GM19455 (cell line): ENCODE measurements at regions not wholly inside any gene's neighbourhood (a gene's known extent, or its start where the extent isn't known, plus 50 kb on each side); places are given as distances from the start of the nearest gene placed in this dataset.
"Not testable (repeated sequence)": the region's sequence is repeated elsewhere in the genome, so short reads cannot be mapped to it uniquely, and the experiment has no call there.

ENCODE experiments used
- ATAC-seq: cut with Tn5 transposase; IDR thresholded peaks from one replicate; pipeline ENCODE4 v1.9.1; 2021; ENCODE audit not compliant: unreplicated experiment

DNA sequence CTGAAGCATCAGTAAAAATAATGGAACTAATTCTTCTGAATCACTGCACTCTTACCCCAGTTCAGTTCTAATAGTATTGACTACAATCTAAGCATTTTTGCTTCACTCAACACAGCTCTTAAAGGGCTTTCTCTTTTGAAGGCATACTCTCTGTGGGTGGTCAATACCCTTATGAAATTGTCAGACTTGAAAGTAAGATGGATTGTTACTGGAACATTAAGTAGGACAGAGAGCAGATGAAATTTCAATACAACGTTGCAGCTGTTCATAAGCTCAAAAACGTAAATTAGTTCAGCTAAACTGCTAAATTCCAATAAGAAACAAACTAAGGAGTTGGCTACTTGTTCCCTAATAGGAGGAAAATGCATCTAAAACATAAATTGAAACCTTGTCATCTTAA lies 352.3 kb upstream of the TENM3 start:
- ATAC-seq: no peak

DNA sequence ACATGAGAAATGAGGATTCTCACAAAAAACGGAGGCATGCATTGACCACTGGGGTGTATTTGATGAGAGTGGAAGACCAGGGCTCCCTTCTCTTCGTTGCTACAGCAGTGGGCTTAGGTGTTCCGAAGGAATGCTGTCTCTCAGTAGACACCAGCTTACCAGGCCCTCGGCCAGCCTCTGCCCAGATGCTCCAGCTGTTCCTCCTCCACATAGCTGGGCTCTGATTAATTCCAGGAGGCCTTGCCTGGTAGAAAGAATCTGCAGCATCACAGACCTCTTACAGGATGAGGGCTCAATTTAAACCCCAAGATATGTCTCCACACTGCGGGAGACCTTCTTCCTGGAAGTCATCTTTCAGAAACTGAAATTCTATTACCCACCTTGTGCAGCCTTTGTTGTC lies 346.6 kb upstream of the TENM3 start:
- ATAC-seq: no peak

- ATAC-seq: no peak
Measured at GRCh38 chr4:181897935-181898334, 345.3 kb upstream of the TENM3 start.

DNA sequence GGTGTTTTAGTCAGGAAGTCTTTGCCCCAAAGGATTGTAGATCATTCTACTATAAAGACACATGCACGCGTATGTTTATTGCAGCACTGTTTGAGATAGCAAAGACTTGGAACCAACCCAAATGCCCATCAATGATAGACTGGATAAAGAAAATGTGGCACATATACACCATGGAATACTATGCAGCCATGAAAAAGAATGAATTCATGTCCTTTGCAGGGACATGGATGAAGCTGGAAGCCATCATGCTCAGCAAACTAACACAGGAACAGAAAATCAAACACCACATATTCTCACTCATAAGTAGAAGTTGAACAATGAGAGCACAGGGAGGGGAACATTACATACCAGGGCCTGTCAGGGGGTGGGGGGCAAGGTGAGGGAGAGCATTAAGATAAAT lies 340.8 kb upstream of the TENM3 start:
- not testable (repeated sequence) for ATAC-seq

DNA sequence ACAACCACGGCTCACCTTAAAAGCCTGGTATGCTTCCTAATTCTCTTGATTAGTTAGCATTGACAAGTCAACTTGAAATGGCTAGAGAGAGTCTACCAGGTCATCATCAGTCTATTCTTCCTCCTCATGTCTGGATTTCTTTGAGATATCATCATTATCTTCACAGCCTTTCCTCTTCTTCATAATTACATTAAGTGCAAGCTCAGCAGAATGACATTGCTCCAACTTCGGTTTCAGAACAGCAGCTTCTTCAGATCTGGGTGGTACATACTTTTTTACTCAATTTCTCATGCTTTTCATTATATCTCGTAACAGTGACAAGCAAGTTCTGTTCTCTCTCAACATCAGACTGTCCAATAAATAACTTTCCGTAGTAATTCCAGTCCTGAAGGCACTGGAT lies 337.5 kb upstream of the TENM3 start:
- ATAC-seq: no peak

DNA sequence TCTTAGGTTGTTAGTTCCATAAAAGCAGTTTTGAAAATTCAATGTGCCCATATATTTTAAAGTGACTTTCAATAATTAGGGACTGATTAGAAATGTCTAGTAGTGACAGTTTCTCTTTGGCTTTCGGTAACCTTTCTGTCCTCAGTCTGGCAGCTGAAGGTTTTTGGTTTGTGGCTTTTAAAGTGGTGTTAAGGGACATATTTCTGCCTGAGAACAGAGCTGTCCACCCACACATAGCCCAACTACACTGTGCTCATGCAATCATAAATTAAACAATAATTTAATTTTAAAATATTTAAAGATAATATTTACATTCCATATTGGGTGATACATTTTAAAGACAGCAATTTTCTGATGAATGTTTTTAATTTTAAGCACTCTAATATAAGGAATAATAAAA lies 335.0 kb upstream of the TENM3 start:
- ATAC-seq: no peak

- ATAC-seq: no peak
Measured at GRCh38 chr4:181909368-181909767, 333.8 kb upstream of the TENM3 start.

DNA sequence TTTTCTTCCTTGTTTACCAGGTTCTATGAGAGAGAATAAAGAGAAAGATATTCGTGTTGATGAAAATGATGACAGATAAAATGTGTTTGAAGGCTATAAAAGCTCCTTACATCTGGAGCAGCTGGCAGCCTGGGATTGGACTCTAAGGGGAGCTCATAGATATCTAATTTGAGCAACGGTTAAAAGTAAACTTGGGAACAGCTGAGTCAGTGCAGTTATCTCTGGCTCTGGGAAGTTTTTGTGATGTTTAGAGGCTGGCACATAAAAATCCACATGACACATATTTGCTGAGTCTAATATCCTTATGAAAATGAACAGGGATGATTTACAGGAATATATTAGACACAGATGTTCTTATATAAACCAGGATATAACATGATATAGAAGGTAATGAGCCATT lies 331.8 kb upstream of the TENM3 start:
- ATAC-seq: no peak

DNA sequence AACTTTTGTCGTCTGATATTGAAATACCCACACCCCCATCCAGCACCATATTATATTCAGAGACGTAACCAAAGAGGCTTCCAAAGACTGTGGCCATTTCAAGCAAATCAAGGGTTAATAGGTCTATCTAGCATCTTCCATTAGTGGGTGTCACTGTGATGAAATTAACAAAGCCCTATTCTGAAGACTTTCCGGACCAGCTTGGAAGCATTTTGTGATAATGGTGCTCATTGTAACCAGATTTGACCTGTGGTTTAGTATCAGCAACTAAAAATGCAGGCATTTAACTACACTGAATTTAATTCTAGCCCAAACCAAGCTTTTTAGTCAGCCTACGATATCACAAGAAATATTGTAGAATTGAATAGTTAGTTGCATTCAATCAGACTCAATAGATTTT lies 309.7 kb upstream of the TENM3 start:
- no peak for ATAC-seq

DNA sequence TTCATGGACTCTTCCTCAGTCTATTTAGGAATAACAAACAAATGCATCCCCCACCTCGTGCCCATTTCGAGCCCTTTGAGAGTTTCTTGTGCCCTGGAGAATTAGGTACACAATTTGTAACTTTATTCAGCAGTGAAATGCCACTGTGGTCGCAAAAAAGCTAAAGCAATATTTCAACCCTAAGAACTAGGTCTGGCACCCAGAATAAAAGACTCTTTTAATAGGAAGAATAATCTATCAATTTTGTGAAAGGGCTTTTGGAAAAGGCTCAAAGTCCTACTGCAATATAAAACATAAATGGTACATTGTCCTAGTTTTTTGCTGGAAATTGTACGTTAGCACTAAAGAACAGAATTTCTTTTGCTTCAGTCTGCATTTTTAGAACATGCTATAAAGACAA lies 304.6 kb upstream of the TENM3 start:
- ATAC-seq: no peak

DNA sequence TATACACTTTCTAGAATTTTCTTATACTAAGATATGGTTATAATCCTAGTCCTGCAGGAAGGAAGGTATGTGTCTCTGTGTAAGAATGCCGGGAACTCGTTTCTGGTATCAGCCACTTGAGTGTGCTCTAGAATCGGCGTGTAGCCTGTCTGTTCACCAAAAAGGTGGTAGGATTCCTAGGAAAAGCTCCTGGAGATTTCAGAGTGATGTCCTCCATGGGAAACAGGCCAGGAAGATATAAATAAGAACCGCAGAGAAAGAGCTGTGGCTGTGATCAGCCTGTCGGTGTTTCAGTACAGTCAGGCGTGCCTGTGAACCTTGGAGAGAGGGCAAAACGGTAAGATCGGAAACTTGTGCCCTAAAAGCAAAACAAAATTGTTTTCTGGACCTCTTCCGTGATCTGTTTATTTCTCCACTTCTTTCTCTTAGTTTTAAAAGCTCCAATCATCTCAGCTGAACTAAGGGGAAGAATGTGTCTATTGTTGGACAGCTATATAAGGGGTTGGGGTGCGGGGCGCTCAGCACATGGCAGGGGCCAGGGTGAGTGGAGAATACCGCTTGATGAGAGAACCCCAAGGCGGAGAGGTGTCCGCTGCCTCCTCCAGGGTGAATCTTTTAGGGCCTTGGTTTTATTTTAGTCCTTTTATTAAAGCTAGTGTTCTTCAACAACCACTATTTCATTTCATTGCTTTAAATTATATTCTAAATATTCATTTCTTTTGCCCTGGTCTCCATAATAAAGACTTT lies 303.8 kb upstream of the TENM3 start:
- ATAC-seq: no peak

GRCh38 chr4:181944527-181944926 lies 298.7 kb upstream of the TENM3 start:
- ATAC-seq: no peak

DNA sequence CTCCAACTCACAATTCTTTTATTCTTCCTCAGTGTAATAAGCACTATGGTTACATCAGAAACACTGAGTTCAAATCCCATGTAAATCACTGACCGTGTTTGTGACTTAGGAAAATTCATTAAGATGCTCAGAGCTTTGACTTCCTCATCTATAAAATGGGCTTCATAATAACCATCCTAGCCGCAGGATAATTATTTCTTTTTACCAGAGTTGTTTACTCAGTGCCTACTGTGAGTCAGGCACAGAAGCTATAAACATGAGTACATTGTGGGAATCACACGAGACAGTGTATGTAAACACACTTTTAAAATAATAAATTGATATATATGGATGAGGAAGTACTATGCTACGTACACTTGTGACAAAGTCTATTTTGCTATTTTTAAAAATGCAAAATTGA lies 296.3 kb upstream of the TENM3 start:
- ATAC-seq: no peak

GRCh38 chr4:181948839-181949382 lies 294.3 kb upstream of the TENM3 start:
- ATAC-seq: no peak

DNA sequence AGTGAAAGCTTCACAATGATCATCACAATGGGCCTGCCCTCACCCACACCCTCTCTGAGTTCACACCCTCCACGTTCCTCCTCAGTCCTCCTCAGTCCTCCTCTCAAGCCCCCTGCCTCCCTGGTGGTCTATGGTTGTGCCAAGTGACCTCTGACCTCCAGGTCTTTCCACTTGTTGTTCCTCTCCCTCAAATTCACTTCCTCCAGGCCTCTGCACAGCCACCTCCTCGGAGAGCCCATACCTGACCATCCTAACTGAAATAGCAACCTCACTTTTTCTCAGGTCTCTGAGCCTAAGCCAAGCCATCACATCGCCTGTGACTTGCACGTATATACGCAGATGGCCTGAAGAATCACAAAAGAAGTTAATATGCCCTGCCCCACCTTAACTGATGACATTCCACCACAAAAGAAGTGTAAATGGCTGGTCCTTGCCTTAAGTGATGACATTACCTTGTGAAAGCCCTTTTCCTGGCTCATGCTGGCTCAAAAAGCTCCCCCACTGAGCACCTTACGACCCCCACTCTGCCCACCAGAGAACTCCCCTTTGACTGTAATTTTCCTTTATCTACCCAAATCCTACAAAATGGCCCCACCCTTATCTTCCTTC lies 293.4 kb upstream of the TENM3 start:
- no peak for ATAC-seq

DNA sequence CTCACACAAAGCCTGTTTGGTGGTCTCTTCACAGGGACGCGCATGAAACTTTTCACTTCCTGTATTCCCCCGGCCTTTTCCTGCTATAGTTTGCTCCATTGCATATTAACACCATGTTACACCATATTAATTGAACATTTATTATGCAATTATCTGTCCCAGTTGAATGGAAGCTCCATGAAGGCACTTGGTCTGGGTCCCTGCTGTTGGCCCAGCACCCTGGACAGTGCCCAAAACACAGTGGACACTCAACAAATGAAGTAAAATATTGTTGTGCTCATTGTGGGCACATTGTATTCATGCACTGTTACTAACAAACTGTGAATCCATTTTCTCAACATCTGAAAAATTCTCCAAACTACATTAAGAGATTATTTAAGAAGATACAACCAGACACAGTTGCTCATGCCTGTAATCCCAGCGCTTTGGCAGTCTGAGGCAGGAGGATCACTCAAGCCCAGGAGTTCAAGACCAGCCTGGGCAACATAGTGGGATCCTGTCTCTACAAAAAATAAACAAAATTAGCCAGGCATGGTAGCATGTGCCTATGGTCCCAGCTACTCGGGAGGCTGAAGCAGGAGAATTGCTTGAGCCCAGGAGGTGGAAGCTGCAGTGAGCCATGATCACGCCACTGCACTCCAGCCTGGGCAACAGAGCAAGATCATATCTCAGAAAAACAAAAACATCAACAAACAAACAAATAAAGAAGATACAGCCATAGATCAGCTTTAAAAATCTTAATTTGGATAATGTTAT lies 292.7 kb upstream of the TENM3 start:
- no peak for ATAC-seq

DNA sequence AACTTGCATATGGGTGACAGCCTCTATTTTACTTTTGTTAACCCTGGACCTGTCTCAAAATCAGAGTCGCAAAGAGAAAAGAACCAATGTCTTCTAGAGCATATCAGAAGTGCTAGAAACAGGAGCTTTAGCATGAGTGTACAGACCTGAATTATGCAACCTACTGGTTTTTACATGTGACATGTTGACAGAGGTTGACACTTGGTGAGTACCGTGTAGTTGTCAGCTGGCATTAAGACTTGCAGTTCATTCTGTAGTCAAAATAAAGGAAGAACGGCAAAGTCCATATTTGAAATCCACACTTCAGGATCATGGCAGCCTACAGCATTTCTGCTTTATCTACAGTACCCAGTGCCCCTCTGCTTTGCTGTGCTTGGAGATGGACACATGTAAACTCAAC lies 291.9 kb upstream of the TENM3 start:
- no peak for ATAC-seq

GRCh38 chr4:181952478-181952877 lies 290.7 kb upstream of the TENM3 start:
- ATAC-seq: no peak

GRCh38 chr4:181956512-181956911 lies 286.7 kb upstream of the TENM3 start:
- no peak for ATAC-seq

GRCh38 chr4:181957088-181957487 lies 286.1 kb upstream of the TENM3 start:
- no peak for ATAC-seq

DNA sequence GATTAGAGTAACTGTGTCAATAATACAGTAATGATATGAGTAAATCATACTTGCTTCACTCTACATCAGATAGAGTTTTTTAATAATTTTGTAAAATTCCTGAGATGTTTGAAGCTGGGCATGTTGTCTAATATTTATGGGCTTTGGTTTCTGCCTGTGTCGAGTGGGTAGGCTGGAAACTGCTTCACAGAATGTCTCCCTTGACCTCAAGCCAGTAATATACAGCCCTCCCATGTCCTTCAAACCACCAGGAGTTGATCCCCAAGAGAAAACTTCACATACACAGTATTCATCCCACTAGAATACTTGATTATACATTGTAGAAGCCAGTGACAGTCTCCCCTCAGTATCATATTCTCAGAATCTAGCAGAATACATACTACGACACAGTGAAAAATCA lies 284.8 kb upstream of the TENM3 start:
- ATAC-seq: no peak

GRCh38 chr4:181959121-181959520 lies 284.1 kb upstream of the TENM3 start:
- no peak for ATAC-seq
